B cell (primary cell): ENCODE measurements at regions not wholly inside any gene's neighbourhood (a gene's known extent, or its start where the extent isn't known, plus 50 kb on each side); places are given as distances from the start of the nearest gene placed in this dataset.

Source experiments
- ATAC-seq: fragments of 200-7000 bp; cut with Tn5 transposase; one replicate; pipeline ENCODE4 v1.10.0; 2021; ENCODE audit warnings: low read depth, mild to moderate bottlenecking, moderate number of reproducible peaks, moderate library complexity
- CTCF ChIA-PET: fragments of 350-600 bp; sonication (Branson Sonifier 250); formaldehyde crosslinking; loops from one replicate; lab custom pipeline; 2021; ENCODE audit warnings: antibody characterized with exemption, inconsistent platforms; lab: Charles Lee
- POLR2A ChIA-PET: fragments of 350-600 bp; sonication (Branson Sonifier 250); formaldehyde crosslinking; loops from one replicate; lab custom pipeline; 2021; ENCODE audit warnings: antibody characterized with exemption; lab: Charles Lee
- DNase-seq: peaks from one replicate; pipeline ENCODE4 v3.0.0; 2013
- H2AFZ ChIP-seq: 2 replicates; pipeline ENCODE4 v1.6.1; 2012; ENCODE audit warnings: mild to moderate bottlenecking, low read depth, low read length; ENCODE audit not compliant: insufficient read depth, poor library complexity, severe bottlenecking
- H3K27ac ChIP-seq, 2 donors: 1 replicate in 1 of 2; 2 replicates in 1 of 2; pipeline ENCODE4 v1.5.1; 2012 to 2013; ENCODE audit warnings: low read length in 2 of 2, mild to moderate bottlenecking in 2 of 2, moderate library complexity in 1 of 2
- H3K27me3 ChIP-seq, 4 experiments: fragments of 200-600 bp in 1 of 4; sonication (generic) in 1 of 4; replicated peaks in 1 of 4; 1 replicate in 2 of 4; 2 replicates in 2 of 4; pipeline versions ENCODE4 v1.6.1 to v1.7.0; 2013 to 2016; ENCODE audit warnings: low read length in 3 of 4, mild to moderate bottlenecking in 2 of 4, mixed read lengths in 1 of 4, moderate library complexity in 1 of 4; ENCODE audit not compliant: insufficient read depth in 4 of 4, control insufficient read depth in 3 of 4; ENCODE audit errors: control extremely low read depth in 1 of 4
- H3K36me3 ChIP-seq, 2 experiments: replicated peaks in 1 of 2; 1 replicate in 1 of 2; 2 replicates in 1 of 2; pipeline versions ENCODE4 v1.6.1 to v1.7.1; 2013; ENCODE audit warnings: low read length in 1 of 2; ENCODE audit not compliant: insufficient read depth in 2 of 2, control insufficient read depth in 1 of 2; ENCODE audit errors: control extremely low read depth in 1 of 2, extremely low read depth in 1 of 2
- H3K4me1 ChIP-seq, 2 donors: fragments of 200-600 bp in 1 of 2; sonication (generic) in 1 of 2; 1 replicate in 1 of 2; 2 replicates in 1 of 2; pipeline versions ENCODE4 v1.5.1 to v1.6.1; 2013 to 2017; ENCODE audit warnings: low read length in 2 of 2; ENCODE audit not compliant: control insufficient read depth in 2 of 2, insufficient read depth in 2 of 2
- H3K4me2 ChIP-seq: replicated peaks from 2 replicates; pipeline ENCODE3; 2012; ENCODE audit warnings: mild to moderate bottlenecking, low read depth, low read length; ENCODE audit not compliant: poor library complexity, severe bottlenecking
- H3K4me3 ChIP-seq, 5 experiments: fragments of 200-600 bp in 1 of 5; sonication (generic) in 1 of 5; 1 replicate in 3 of 5; 2 replicates in 2 of 5; pipeline versions ENCODE4 v1.5.1 to v1.7.0; 2011 to 2016; ENCODE audit warnings: low read length in 4 of 5, mild to moderate bottlenecking in 4 of 5, low read depth in 2 of 5, control low read depth in 1 of 5, moderate library complexity in 1 of 5; ENCODE audit not compliant: insufficient read depth in 1 of 5; ENCODE audit errors: control extremely low read depth in 1 of 5, extremely low read depth in 1 of 5
- H3K79me2 ChIP-seq: fragments of 200-600 bp; sonication (generic); one replicate; pipeline ENCODE4 v1.6.0; 2016; ENCODE audit warnings: low read length; ENCODE audit not compliant: control insufficient read depth, insufficient read depth
- H3K9ac ChIP-seq: fragments of 200-600 bp; sonication (generic); 2 replicates; pipeline ENCODE4 v1.6.1; 2017; ENCODE audit warnings: mild to moderate bottlenecking, low read length, moderate library complexity
- H3K9me3 ChIP-seq, 3 donors: one replicate each; pipeline versions ENCODE4 v1.6.1 to v1.7.1; 2013; ENCODE audit warnings: low read length in 2 of 3; ENCODE audit not compliant: control insufficient read depth in 2 of 3, insufficient read depth in 1 of 3; ENCODE audit errors: control extremely low read depth in 1 of 3
- H4K20me1 ChIP-seq: 2 replicates; pipeline ENCODE4 v1.6.0; 2012; ENCODE audit warnings: mild to moderate bottlenecking, low read length; ENCODE audit not compliant: insufficient read depth, control insufficient read depth, poor library complexity, severe bottlenecking
- H3K27ac Mint-ChIP-seq: one replicate; pipeline ENCODE4 v1.8.0; 2021; ENCODE audit warnings: mixed read lengths
- H3K27me3 Mint-ChIP-seq: one replicate; pipeline ENCODE4 v1.8.0; 2021; ENCODE audit warnings: mixed read lengths
- H3K4me1 Mint-ChIP-seq: one replicate; pipeline ENCODE4 v1.8.0; 2021; ENCODE audit warnings: mixed read lengths
- H3K4me3 Mint-ChIP-seq: one replicate; pipeline ENCODE4 v1.8.0; 2021; ENCODE audit warnings: mixed read lengths
- H3K9me3 Mint-ChIP-seq: one replicate; pipeline ENCODE4 v1.8.0; 2022; ENCODE audit warnings: mixed read lengths; ENCODE audit not compliant: insufficient read depth
- EZH2 ChIP-seq: IDR thresholded peaks from 2 replicates; pipeline ENCODE4 v1.6.1; 2012; ENCODE audit warnings: borderline replicate concordance, low read depth, mild to moderate bottlenecking, moderate library complexity, low read length; ENCODE audit not compliant: insufficient read depth, poor library complexity, severe bottlenecking
- WGBS: methylation state at CpG from one replicate; pipeline ENCODE4 v1.1.5; 2013; ENCODE audit warnings: missing lambda C conversion rate; ENCODE audit not compliant: insufficient coverage; 5-methylcytosine and 5-hydroxymethylcytosine counted together
- intact Hi-C: fragments of 100-400 bp; cut with micrococcal nuclease; formaldehyde crosslinking; loops from one replicate; pipeline ENCODE4 v1.10.0; 2022
- TF ChIP-seq, protein P1 (sequence below): fragments of 200-600 bp; IDR thresholded peaks from one replicate; pipeline ENCODE4 v1.8.0; 2022; ENCODE audit warnings: antibody characterized with exemption, mild to moderate bottlenecking

- Histone ChIP-seq H3K4me1 (no peaks in the 10 kb centered on the region), H3K9me3 (peaks cover 0 to 6% (median 0%) of the 10 kb centered on the region in 3 donors), H3K4me3 (no peak overlapping the region), H3K27me3 (no peaks in the 10 kb centered on the region), H3K36me3 (no peaks in the 10 kb centered on the region), H4K20me1 (no peaks in the 10 kb centered on the region), H3K79me2 (no peaks in the 10 kb centered on the region), H3K4me2 (no peak overlapping the region), H3K27ac (no peak overlapping the region), H2AFZ (no peak overlapping the region), H3K9ac (no peak overlapping the region)
- 84% methylated on average over 2 of the region's 7 CpGs for WGBS
- CTCF ChIA-PET = no interaction called here
- intact Hi-C loops = no loop called here
- Mint-ChIP-seq H3K4me3 (no peak overlapping the region), H3K4me1 (no peaks in the 10 kb centered on the region), H3K27me3 (peaks cover 16% of the 10 kb centered on the region), H3K27ac (no peak overlapping the region), H3K9me3 (no peaks in the 10 kb centered on the region)
- POLR2A ChIA-PET = no interaction called here
- ATAC-seq = no peak
- no peak for DNase-seq
- no peak for TF ChIP-seq EZH2
- TF ChIP-seq, protein P1, sequence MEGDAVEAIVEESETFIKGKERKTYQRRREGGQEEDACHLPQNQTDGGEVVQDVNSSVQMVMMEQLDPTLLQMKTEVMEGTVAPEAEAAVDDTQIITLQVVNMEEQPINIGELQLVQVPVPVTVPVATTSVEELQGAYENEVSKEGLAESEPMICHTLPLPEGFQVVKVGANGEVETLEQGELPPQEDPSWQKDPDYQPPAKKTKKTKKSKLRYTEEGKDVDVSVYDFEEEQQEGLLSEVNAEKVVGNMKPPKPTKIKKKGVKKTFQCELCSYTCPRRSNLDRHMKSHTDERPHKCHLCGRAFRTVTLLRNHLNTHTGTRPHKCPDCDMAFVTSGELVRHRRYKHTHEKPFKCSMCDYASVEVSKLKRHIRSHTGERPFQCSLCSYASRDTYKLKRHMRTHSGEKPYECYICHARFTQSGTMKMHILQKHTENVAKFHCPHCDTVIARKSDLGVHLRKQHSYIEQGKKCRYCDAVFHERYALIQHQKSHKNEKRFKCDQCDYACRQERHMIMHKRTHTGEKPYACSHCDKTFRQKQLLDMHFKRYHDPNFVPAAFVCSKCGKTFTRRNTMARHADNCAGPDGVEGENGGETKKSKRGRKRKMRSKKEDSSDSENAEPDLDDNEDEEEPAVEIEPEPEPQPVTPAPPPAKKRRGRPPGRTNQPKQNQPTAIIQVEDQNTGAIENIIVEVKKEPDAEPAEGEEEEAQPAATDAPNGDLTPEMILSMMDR = no peak
Observed at GRCh38 chr9:38337181-38337580, 55.3 kb upstream of the ALDH1B1 start.

GRCh38 chr9:38336341-38336740, 56.2 kb upstream of the ALDH1B1 start:
- ChIA-PET CTCF (no interaction called here), POLR2A (no interaction called here)

More at GRCh38 chr9:38336341-38336740, 56.2 kb upstream of the ALDH1B1 start:
- Histone ChIP-seq H3K4me2 (no peak overlapping the region), H3K9ac (no peak overlapping the region), H3K4me3 (no peak overlapping the region), H3K27me3 (no peaks in the 10 kb centered on the region), H3K79me2 (no peaks in the 10 kb centered on the region), H3K4me1 (no peaks in the 10 kb centered on the region), H3K9me3 (peaks cover 0 to 6% (median 0%) of the 10 kb centered on the region in 3 donors), H4K20me1 (no peaks in the 10 kb centered on the region), H2AFZ (no peak overlapping the region), H3K27ac (no peak overlapping the region), H3K36me3 (no peaks in the 10 kb centered on the region)
- DNase-seq (no peak), ATAC-seq (no peak)
- TF ChIP-seq, protein P1 = no peak
- TF ChIP-seq EZH2 = no peak
- no peaks in the 10 kb centered on the region for H3K4me1 Mint-ChIP-seq
- H3K9me3 Mint-ChIP-seq = no peaks in the 10 kb centered on the region
- H3K27ac Mint-ChIP-seq = no peak overlapping the region
- no peak overlapping the region for H3K4me3 Mint-ChIP-seq
- WGBS = 92% methylated on average over 8 of the region's 8 CpGs
- peaks cover 16% of the 10 kb centered on the region for H3K27me3 Mint-ChIP-seq
- intact Hi-C loops = no loop called here
